ENCODE measurements at regions not wholly inside any gene's neighbourhood (a gene's known extent, or its start where the extent isn't known, plus 50 kb on each side); places are given as distances from the start of the nearest gene placed in this dataset.
"Not testable (repeated sequence)": the region's sequence is repeated elsewhere in the genome, so short reads cannot be mapped to it uniquely, and the experiment has no call there.

- intact Hi-C loops (cut with micrococcal nuclease) = no loop called here
These were observed 169.2 kb downstream of the LNPK start for GRCh38 chr2:175832866-175833265.

- intact Hi-C loops (cut with micrococcal nuclease) = no loop called here
These were observed 172.3 kb downstream of the LNPK start for GRCh38 chr2:175829741-175830140.

- intact Hi-C loops (cut with micrococcal nuclease) = no loop called here
These were observed 174.2 kb downstream of the LNPK start for GRCh38 chr2:175827856-175828255.

GRCh38 chr2:175824243-175824642, 177.8 kb downstream of the LNPK start:
- intact Hi-C loops (cut with micrococcal nuclease) = no loop called here

GRCh38 chr2:175823707-175824073, 178.4 kb downstream of the LNPK start:
- intact Hi-C loops (cut with micrococcal nuclease) = no loop called here

- intact Hi-C loops (cut with micrococcal nuclease) = no loop called here
These were observed 178.9 kb downstream of the LNPK start for GRCh38 chr2:175823002-175823706.

- intact Hi-C loops (cut with micrococcal nuclease) = no loop called here
These were observed 184.8 kb downstream of the LNPK start for GRCh38 chr2:175817221-175817620.

- intact Hi-C loops (cut with micrococcal nuclease) = no loop called here
These were observed 186.5 kb downstream of the LNPK start for GRCh38 chr2:175815537-175815936.

GRCh38 chr2:175811971-175812370, 190.1 kb downstream of the LNPK start:
- intact Hi-C loops (cut with micrococcal nuclease) = no loop called here

- intact Hi-C loops (cut with micrococcal nuclease) = no loop called here
These were observed 193.2 kb downstream of the LNPK start for GRCh38 chr2:175808858-175809257.

- intact Hi-C loops (cut with micrococcal nuclease) = no loop called here
These were observed 194.0 kb downstream of the LNPK start for GRCh38 chr2:175808078-175808477.

- intact Hi-C loops (cut with micrococcal nuclease) = no loop called here
These were observed 194.8 kb downstream of the LNPK start for GRCh38 chr2:175807031-175807873.

- intact Hi-C loops (cut with micrococcal nuclease) = no loop called here
These were observed 195.5 kb downstream of the LNPK start for GRCh38 chr2:175806570-175806969.

- intact Hi-C loops (cut with micrococcal nuclease) = no loop called here
These were observed 196.0 kb downstream of the LNPK start for GRCh38 chr2:175806125-175806490.

- intact Hi-C loops (cut with micrococcal nuclease) = no loop called here
These were observed 196.5 kb downstream of the LNPK start for GRCh38 chr2:175805442-175806124.

GRCh38 chr2:175804122-175804521, 197.9 kb downstream of the LNPK start:
- intact Hi-C loops (cut with micrococcal nuclease) = no loop called here

GRCh38 chr2:175796422-175796821, 205.6 kb downstream of the LNPK start:
- intact Hi-C loops (cut with micrococcal nuclease) = not testable (repeated sequence)

GRCh38 chr2:175793648-175794047, 208.4 kb downstream of the LNPK start:
- intact Hi-C loops (cut with micrococcal nuclease) = no loop called here

- intact Hi-C loops (cut with micrococcal nuclease) = no loop called here
These were observed 209.2 kb downstream of the LNPK start for GRCh38 chr2:175792881-175793280.

GRCh38 chr2:175792199-175792598, 209.9 kb downstream of the LNPK start:
- intact Hi-C loops (cut with micrococcal nuclease) = no loop called here

- intact Hi-C loops (cut with micrococcal nuclease) = no loop called here
These were observed 215.5 kb downstream of the LNPK start for GRCh38 chr2:175786471-175787124.

- intact Hi-C loops (cut with micrococcal nuclease) = not testable (repeated sequence)
These were observed 224.7 kb downstream of the LNPK start for GRCh38 chr2:175777337-175777736.
